ENCODE measurements at regions not wholly inside any gene's neighbourhood (a gene's known extent, or its start where the extent isn't known, plus 50 kb on each side); places are given as distances from the start of the nearest gene placed in this dataset.

GRCh38 chr7:34365011-34365410, 293.0 kb upstream of the NPSR1 start:
- H3K4me3 Mint-ChIP-seq = no peak overlapping the region
- no peaks in the 10 kb centered on the region for H3K9me3 Mint-ChIP-seq
- no peak overlapping the region for H3K27ac Mint-ChIP-seq
- no peaks in the 10 kb centered on the region for H3K36me3 Mint-ChIP-seq (ENCODE audit: low read depth)
- no peaks in the 10 kb centered on the region for H3K4me1 Mint-ChIP-seq (ENCODE audit: low read depth)
- H3K27me3 Mint-ChIP-seq (ENCODE audit: low read depth) = no peaks in the 10 kb centered on the region

- Mint-ChIP-seq H3K27me3 (ENCODE audit: low read depth) (no peaks in the 10 kb centered on the region), H3K4me1 (ENCODE audit: low read depth) (no peaks in the 10 kb centered on the region), H3K36me3 (ENCODE audit: low read depth) (no peaks in the 10 kb centered on the region), H3K27ac (no peak overlapping the region), H3K4me3 (no peak overlapping the region), H3K9me3 (no peaks in the 10 kb centered on the region)
These were observed 292.4 kb upstream of the NPSR1 start for GRCh38 chr7:34365611-34366010.

GRCh38 chr7:34371922-34372321, 286.1 kb upstream of the NPSR1 start:
- no peaks in the 10 kb centered on the region for H3K27me3 Mint-ChIP-seq (ENCODE audit: low read depth)
- no peak overlapping the region for H3K4me3 Mint-ChIP-seq
- H3K27ac Mint-ChIP-seq = no peak overlapping the region
- H3K36me3 Mint-ChIP-seq (ENCODE audit: low read depth) = no peaks in the 10 kb centered on the region
- no peaks in the 10 kb centered on the region for H3K4me1 Mint-ChIP-seq (ENCODE audit: low read depth)
- peaks cover 5% of the 10 kb centered on the region for H3K9me3 Mint-ChIP-seq

- no peak overlapping the region for H3K27ac Mint-ChIP-seq
- no peaks in the 10 kb centered on the region for H3K4me1 Mint-ChIP-seq (ENCODE audit: low read depth)
- H3K4me3 Mint-ChIP-seq = no peak overlapping the region
- H3K9me3 Mint-ChIP-seq = peaks cover 5% of the 10 kb centered on the region
- H3K27me3 Mint-ChIP-seq (ENCODE audit: low read depth) = no peaks in the 10 kb centered on the region
- H3K36me3 Mint-ChIP-seq (ENCODE audit: low read depth) = no peaks in the 10 kb centered on the region
These were observed 284.1 kb upstream of the NPSR1 start for GRCh38 chr7:34373940-34374339.

- Mint-ChIP-seq H3K27ac (no peak overlapping the region), H3K4me1 (ENCODE audit: low read depth) (no peaks in the 10 kb centered on the region), H3K27me3 (ENCODE audit: low read depth) (no peaks in the 10 kb centered on the region), H3K9me3 (peaks cover 23% of the 10 kb centered on the region), H3K4me3 (no peak overlapping the region), H3K36me3 (ENCODE audit: low read depth) (no peaks in the 10 kb centered on the region)
These were observed 275.7 kb upstream of the NPSR1 start for GRCh38 chr7:34382166-34382893.

GRCh38 chr7:34385384-34385783, 272.6 kb upstream of the NPSR1 start:
- no peaks in the 10 kb centered on the region for H3K36me3 Mint-ChIP-seq (ENCODE audit: low read depth)
- no peaks in the 10 kb centered on the region for H3K4me1 Mint-ChIP-seq (ENCODE audit: low read depth)
- peaks cover 18% of the 10 kb centered on the region for H3K9me3 Mint-ChIP-seq
- no peak overlapping the region for H3K27ac Mint-ChIP-seq
- H3K27me3 Mint-ChIP-seq (ENCODE audit: low read depth) = no peaks in the 10 kb centered on the region
- H3K4me3 Mint-ChIP-seq = no peak overlapping the region

- peaks cover 4% of the 10 kb centered on the region for H3K9me3 Mint-ChIP-seq
- no peak overlapping the region for H3K4me3 Mint-ChIP-seq
- no peak overlapping the region for H3K27ac Mint-ChIP-seq
- no peaks in the 10 kb centered on the region for H3K27me3 Mint-ChIP-seq (ENCODE audit: low read depth)
- no peaks in the 10 kb centered on the region for H3K4me1 Mint-ChIP-seq (ENCODE audit: low read depth)
- H3K36me3 Mint-ChIP-seq (ENCODE audit: low read depth) = no peaks in the 10 kb centered on the region
These were observed 268.5 kb upstream of the NPSR1 start for GRCh38 chr7:34389332-34390078.

- Mint-ChIP-seq H3K27ac (no peak overlapping the region), H3K4me3 (no peak overlapping the region), H3K4me1 (ENCODE audit: low read depth) (no peaks in the 10 kb centered on the region), H3K27me3 (ENCODE audit: low read depth) (no peaks in the 10 kb centered on the region), H3K36me3 (ENCODE audit: low read depth) (no peaks in the 10 kb centered on the region), H3K9me3 (peaks cover 3% of the 10 kb centered on the region)
These were observed 267.9 kb upstream of the NPSR1 start for GRCh38 chr7:34390103-34390502.

GRCh38 chr7:34392972-34393371, 265.0 kb upstream of the NPSR1 start:
- H3K9me3 Mint-ChIP-seq = no peaks in the 10 kb centered on the region
- no peaks in the 10 kb centered on the region for H3K27me3 Mint-ChIP-seq (ENCODE audit: low read depth)
- H3K4me1 Mint-ChIP-seq (ENCODE audit: low read depth) = no peaks in the 10 kb centered on the region
- H3K36me3 Mint-ChIP-seq (ENCODE audit: low read depth) = no peaks in the 10 kb centered on the region
- no peak overlapping the region for H3K27ac Mint-ChIP-seq
- H3K4me3 Mint-ChIP-seq = no peak overlapping the region

- Mint-ChIP-seq H3K27ac (no peak overlapping the region), H3K4me3 (no peak overlapping the region), H3K4me1 (ENCODE audit: low read depth) (no peaks in the 10 kb centered on the region), H3K27me3 (ENCODE audit: low read depth) (no peaks in the 10 kb centered on the region), H3K36me3 (ENCODE audit: low read depth) (no peaks in the 10 kb centered on the region), H3K9me3 (no peaks in the 10 kb centered on the region)
These were observed 261.5 kb upstream of the NPSR1 start for GRCh38 chr7:34396437-34397064.

GRCh38 chr7:34401776-34402175, 256.2 kb upstream of the NPSR1 start:
- Mint-ChIP-seq H3K27ac (no peak overlapping the region), H3K4me3 (no peak overlapping the region), H3K36me3 (ENCODE audit: low read depth) (no peaks in the 10 kb centered on the region), H3K9me3 (no peaks in the 10 kb centered on the region), H3K4me1 (ENCODE audit: low read depth) (no peaks in the 10 kb centered on the region), H3K27me3 (ENCODE audit: low read depth) (no peaks in the 10 kb centered on the region)

GRCh38 chr7:34406848-34407530, 251.0 kb upstream of the NPSR1 start:
- H3K4me1 Mint-ChIP-seq (ENCODE audit: low read depth) = no peaks in the 10 kb centered on the region
- no peaks in the 10 kb centered on the region for H3K36me3 Mint-ChIP-seq (ENCODE audit: low read depth)
- H3K9me3 Mint-ChIP-seq = peaks cover 5% of the 10 kb centered on the region
- H3K27me3 Mint-ChIP-seq (ENCODE audit: low read depth) = no peaks in the 10 kb centered on the region
- H3K4me3 Mint-ChIP-seq = no peak overlapping the region
- H3K27ac Mint-ChIP-seq = no peak overlapping the region

- Mint-ChIP-seq H3K36me3 (ENCODE audit: low read depth) (no peaks in the 10 kb centered on the region), H3K27ac (no peak overlapping the region), H3K9me3 (peaks cover 6% of the 10 kb centered on the region), H3K4me1 (ENCODE audit: low read depth) (no peaks in the 10 kb centered on the region), H3K27me3 (ENCODE audit: low read depth) (no peaks in the 10 kb centered on the region), H3K4me3 (no peak overlapping the region)
These were observed 250.4 kb upstream of the NPSR1 start for GRCh38 chr7:34407586-34407985.

- H3K4me1 Mint-ChIP-seq (ENCODE audit: low read depth) = no peaks in the 10 kb centered on the region
- no peaks in the 10 kb centered on the region for H3K27me3 Mint-ChIP-seq (ENCODE audit: low read depth)
- H3K9me3 Mint-ChIP-seq = no peaks in the 10 kb centered on the region
- no peaks in the 10 kb centered on the region for H3K36me3 Mint-ChIP-seq (ENCODE audit: low read depth)
- H3K27ac Mint-ChIP-seq = no peak overlapping the region
- H3K4me3 Mint-ChIP-seq = no peak overlapping the region
These were observed 240.2 kb upstream of the NPSR1 start for GRCh38 chr7:34417781-34418180.
